ENCODE measurements at regions not wholly inside any gene's neighbourhood (a gene's known extent, or its start where the extent isn't known, plus 50 kb on each side); places are given as distances from the start of the nearest gene placed in this dataset.
A peak's percentile ranks its signal among the peaks of the same experiment; 100 is the strongest.
"Not testable (repeated sequence)": the region's sequence is repeated elsewhere in the genome, so short reads cannot be mapped to it uniquely, and the experiment has no call there.

GRCh38 chr10:42281896-42282295 lies 356.5 kb downstream of the ZNF33B start:
- DNase-seq (ENCODE audit: low spot score in 2 of 2); H3K4me3 ChIP-seq; in situ Hi-C loops (cut with MboI; ENCODE audit: low sequenced_read_pairs); H3K9me3 ChIP-seq; H3K27me3 ChIP-seq (ENCODE audit: low read depth); H3K4me1 ChIP-seq; H3K36me3 ChIP-seq (replicated peaks): not testable (repeated sequence)

DNA sequence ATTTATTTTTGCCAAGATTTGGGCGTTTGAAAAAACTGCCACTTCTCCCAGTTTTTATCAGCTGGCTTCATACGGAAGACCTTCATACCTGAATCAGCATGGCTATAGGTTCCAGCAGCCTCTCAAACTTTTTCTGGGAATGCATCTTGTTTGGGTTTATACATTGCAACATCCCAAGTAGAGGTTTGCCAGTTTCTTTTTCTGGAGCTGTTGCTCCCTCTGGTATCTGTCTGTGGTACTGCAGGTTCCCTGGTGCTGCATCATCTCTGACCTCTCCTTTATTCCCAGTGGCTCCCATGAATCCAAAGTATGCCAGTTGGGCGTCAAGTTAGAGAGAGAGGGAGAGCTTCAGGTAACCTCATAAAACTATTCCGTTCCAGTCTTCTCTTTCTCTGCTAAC lies 368.6 kb downstream of the ZNF33B start:
- H3K27me3 ChIP-seq (ENCODE audit: low read depth); H3K4me3 ChIP-seq; DNase-seq (ENCODE audit: low spot score in 2 of 2); H3K4me1 ChIP-seq; in situ Hi-C loops (cut with MboI; ENCODE audit: low sequenced_read_pairs); H3K9me3 ChIP-seq; H3K36me3 ChIP-seq (replicated peaks): not testable (repeated sequence)

DNA sequence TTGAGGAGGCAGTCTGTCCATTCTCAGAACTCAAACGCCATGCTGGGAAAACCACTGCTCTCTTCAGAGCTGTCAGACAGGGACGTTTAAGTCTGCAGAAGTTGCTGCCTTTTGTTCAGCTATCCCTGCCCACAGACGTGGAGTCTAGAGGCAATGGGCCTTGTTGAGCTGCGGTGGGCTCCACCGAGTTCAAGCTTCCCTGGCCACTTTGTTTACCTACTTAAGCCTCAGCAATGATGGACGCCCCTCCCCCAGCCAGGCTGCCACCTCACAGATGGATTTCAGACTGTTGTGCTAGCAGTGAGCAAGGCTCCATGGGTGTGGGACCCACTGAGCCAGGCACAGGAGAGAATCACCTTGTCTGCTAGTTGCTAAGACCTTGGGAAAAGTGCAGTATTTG lies 375.1 kb downstream of the ZNF33B start:
- H3K36me3 ChIP-seq (replicated peaks); H3K27me3 ChIP-seq (ENCODE audit: low read depth); DNase-seq (ENCODE audit: low spot score in 2 of 2); H3K9me3 ChIP-seq; in situ Hi-C loops (cut with MboI; ENCODE audit: low sequenced_read_pairs); H3K4me1 ChIP-seq; H3K4me3 ChIP-seq: not testable (repeated sequence)

GRCh38 chr10:42243002-42243401 lies 395.4 kb downstream of the ZNF33B start:
- in situ Hi-C loops (cut with MboI; ENCODE audit: low sequenced_read_pairs); H3K9me3 ChIP-seq; H3K4me1 ChIP-seq; H3K36me3 ChIP-seq (replicated peaks); H3K4me3 ChIP-seq; DNase-seq (ENCODE audit: low spot score in 2 of 2); H3K27me3 ChIP-seq (ENCODE audit: low read depth): not testable (repeated sequence)

DNA sequence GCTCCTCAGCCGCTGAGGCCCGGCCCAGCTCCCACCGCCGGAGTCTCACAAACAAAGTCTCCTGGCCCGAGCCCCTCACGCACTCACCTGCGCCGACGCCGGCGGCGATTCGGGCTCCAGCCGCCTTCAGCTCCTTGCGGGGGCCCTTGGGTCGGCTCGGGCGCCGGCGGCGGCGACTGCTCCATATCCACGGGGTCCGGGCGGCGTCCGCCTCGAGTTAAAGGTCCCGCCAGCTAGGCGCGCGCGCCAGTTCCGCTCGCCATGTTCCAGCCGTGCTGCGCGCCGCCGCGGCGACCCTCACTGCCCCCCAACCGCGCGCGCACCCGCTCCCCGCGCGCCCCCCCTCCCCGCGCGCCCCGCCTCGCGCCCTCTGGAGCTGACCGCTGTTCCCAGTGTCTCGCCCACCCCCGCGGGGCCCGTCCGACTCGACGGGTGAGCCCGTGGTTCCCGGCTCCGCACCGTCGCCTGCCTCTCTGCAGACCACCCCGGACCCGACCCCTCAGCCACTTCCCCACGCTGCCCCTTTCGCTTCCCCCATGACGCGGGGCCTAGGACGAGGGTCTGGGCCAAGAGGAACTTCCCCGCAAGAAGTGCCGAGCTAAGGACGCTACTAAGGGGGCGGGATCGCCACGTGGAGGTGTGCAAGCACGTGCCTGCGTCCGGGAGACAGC lies 396.1 kb downstream of the ZNF33B start:
- H3K36me3 ChIP-seq (replicated peaks): no peaks in the 10 kb centered on the region
- no peak overlapping the region for H3K4me3 ChIP-seq
- no peaks in the 10 kb centered on the region for H3K27me3 ChIP-seq (ENCODE audit: low read depth)
- no peaks in the 10 kb centered on the region for H3K9me3 ChIP-seq
- in situ Hi-C loops (cut with MboI; ENCODE audit: low sequenced_read_pairs): no loop called here
- peak in 1 of 2 experiments; percentile 15 for DNase-seq (ENCODE audit: low spot score in 2 of 2)
- H3K4me1 ChIP-seq: no peaks in the 10 kb centered on the region

DNA sequence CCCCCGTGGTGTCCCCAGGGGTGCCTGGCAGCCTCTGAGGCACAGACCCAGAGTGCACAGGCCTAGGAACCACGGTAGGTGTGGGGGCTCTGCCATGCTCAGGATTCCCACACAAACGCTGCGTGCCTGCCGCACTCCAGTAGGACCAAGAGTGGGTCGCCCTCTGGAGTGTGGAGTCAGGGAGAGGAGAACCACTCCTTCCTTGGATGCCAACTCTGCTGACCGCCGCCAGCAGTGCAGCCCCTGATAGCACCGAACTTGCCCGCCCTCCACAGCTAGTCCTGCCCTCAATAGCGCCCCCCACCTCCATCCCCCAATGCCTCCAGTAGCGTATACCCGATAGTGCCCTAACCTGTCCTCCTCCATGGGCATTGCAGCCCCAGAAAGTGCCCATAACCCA lies 402.0 kb downstream of the ZNF33B start:
- H3K4me3 ChIP-seq; H3K27me3 ChIP-seq (ENCODE audit: low read depth); H3K36me3 ChIP-seq (replicated peaks); DNase-seq (ENCODE audit: low spot score in 2 of 2); H3K4me1 ChIP-seq; H3K9me3 ChIP-seq; in situ Hi-C loops (cut with MboI; ENCODE audit: low sequenced_read_pairs): not testable (repeated sequence)

GRCh38 chr10:42235736-42236135 lies 402.6 kb downstream of the ZNF33B start:
- H3K4me3 ChIP-seq; H3K27me3 ChIP-seq (ENCODE audit: low read depth); H3K36me3 ChIP-seq (replicated peaks); H3K9me3 ChIP-seq; DNase-seq (ENCODE audit: low spot score in 2 of 2); H3K4me1 ChIP-seq; in situ Hi-C loops (cut with MboI; ENCODE audit: low sequenced_read_pairs): not testable (repeated sequence)

GRCh38 chr10:42235241-42235640 lies 403.1 kb downstream of the ZNF33B start:
- H3K4me3 ChIP-seq; H3K36me3 ChIP-seq (replicated peaks); H3K9me3 ChIP-seq; in situ Hi-C loops (cut with MboI; ENCODE audit: low sequenced_read_pairs); H3K27me3 ChIP-seq (ENCODE audit: low read depth); DNase-seq (ENCODE audit: low spot score in 2 of 2); H3K4me1 ChIP-seq: not testable (repeated sequence)

- in situ Hi-C loops (cut with MboI; ENCODE audit: low sequenced_read_pairs); H3K9me3 ChIP-seq: not testable (repeated sequence)
These were observed 403.9 kb downstream of the ZNF33B start for GRCh38 chr10:42234506-42234905.

DNA sequence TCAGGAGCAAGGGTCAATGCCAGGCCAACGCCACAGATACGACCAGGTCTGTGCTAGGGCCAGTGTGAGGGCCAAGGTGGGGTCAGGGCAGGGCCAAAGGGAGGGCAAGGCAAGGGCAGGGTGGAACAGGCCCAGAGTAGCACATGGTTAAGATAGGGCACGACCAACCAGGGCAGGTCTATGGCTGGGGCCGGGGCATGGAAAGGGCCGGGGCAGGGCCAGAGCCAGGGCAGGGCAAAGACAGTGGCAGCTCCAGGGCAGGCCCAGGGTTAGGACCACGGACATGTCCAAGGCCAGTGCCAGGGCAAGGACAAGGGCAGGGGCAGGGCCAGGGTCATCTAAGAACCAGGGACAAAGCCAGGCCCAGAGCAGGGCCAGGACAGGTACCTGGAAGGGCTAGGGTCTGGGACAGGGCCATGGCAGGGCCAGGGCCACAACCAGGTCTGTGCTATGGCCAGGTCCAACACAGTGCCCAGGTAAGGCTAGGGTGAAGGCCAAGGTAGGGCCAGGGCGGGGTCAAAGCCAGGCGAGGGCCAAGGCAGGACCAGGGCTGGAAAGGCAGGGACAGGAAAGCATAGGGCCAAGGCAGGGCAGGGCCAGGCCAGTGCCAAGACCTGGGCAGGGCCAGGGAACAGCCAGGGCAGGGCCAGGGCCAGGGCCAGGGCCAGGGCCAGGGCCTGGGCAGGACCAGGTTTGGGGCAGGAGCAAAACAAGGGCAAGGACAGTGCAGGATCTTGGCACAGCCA lies 404.7 kb downstream of the ZNF33B start:
- H3K4me1 ChIP-seq; H3K27me3 ChIP-seq (ENCODE audit: low read depth); H3K9me3 ChIP-seq; H3K36me3 ChIP-seq (replicated peaks); H3K4me3 ChIP-seq; DNase-seq (ENCODE audit: low spot score in 2 of 2); in situ Hi-C loops (cut with MboI; ENCODE audit: low sequenced_read_pairs): not testable (repeated sequence)

More at GRCh38 chr10:42234506-42234905, 403.9 kb downstream of the ZNF33B start:
- DNase-seq (ENCODE audit: low spot score in 2 of 2); H3K27me3 ChIP-seq (ENCODE audit: low read depth); H3K4me1 ChIP-seq; H3K4me3 ChIP-seq; H3K36me3 ChIP-seq (replicated peaks): not testable (repeated sequence)

DNA sequence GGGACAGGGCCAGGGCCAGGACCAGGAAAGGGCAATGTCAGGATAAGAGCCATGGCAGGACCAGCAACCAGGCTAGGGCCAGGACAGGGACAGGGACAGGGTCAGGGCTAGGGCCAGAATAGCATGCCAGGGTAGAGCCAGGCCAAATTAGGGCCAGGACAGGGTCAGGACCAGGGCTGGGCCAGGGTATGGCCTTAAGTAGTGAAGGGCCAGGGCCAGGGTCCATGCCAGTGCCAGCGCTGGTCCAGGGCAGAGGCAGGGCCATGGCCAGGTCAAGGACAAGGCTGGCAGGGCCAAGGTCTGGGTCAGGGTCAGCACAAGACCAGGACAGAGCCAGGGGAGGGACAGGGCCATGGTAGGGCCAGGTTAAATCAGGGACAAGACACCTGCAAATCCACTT lies 405.4 kb downstream of the ZNF33B start:
- DNase-seq (ENCODE audit: low spot score in 2 of 2); in situ Hi-C loops (cut with MboI; ENCODE audit: low sequenced_read_pairs); H3K27me3 ChIP-seq (ENCODE audit: low read depth): not testable (repeated sequence)

GRCh38 chr10:42230812-42231211 lies 407.6 kb downstream of the ZNF33B start:
- H3K4me3 ChIP-seq; H3K4me1 ChIP-seq; H3K9me3 ChIP-seq; in situ Hi-C loops (cut with MboI; ENCODE audit: low sequenced_read_pairs); H3K36me3 ChIP-seq (replicated peaks); DNase-seq (ENCODE audit: low spot score in 2 of 2); H3K27me3 ChIP-seq (ENCODE audit: low read depth): not testable (repeated sequence)

More for the DNA sequence above, 405.4 kb downstream of the ZNF33B start:
- H3K36me3 ChIP-seq (replicated peaks); H3K4me3 ChIP-seq; H3K9me3 ChIP-seq; H3K4me1 ChIP-seq: not testable (repeated sequence)

DNA sequence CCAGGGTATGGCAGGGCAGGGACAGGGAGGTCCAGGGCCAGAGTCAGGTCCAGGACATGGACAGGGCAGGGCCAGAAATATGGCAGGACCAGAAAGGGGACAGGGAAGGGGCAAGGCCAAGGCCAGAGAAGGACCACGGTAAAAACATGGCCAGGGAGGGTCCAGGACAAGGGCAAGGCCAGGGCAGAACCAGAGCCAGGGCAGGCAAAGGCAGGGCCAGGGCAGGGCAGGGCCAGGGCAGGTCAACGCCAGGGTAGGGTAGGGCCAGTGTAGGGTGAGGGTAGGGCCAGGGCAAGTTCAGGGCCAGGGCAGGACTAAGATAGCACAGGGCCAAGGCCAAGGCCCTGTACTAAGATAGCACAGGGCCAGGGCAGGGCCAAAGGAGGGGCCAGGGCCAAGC lies 408.3 kb downstream of the ZNF33B start:
- H3K27me3 ChIP-seq (ENCODE audit: low read depth); H3K4me3 ChIP-seq; H3K4me1 ChIP-seq; H3K9me3 ChIP-seq; in situ Hi-C loops (cut with MboI; ENCODE audit: low sequenced_read_pairs); DNase-seq (ENCODE audit: low spot score in 2 of 2); H3K36me3 ChIP-seq (replicated peaks): not testable (repeated sequence)

DNA sequence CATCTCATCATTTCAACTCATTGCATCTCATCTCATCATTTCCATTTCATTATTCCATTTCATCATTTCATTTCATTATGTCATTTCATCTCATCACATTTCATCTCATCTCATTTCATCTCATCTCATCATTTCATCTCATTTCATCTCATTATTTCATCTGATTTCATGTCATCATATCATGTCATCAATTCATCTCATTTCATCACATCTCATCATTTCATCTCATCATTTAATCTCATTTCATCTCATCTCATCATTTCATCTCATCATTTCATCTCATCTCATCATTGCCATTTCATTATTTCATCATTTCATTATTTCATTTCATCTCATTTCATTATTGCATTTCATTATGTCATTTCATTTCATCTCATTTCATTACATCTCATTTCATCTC lies 410.5 kb downstream of the ZNF33B start:
- DNase-seq (ENCODE audit: low spot score in 2 of 2); H3K4me3 ChIP-seq; in situ Hi-C loops (cut with MboI; ENCODE audit: low sequenced_read_pairs); H3K4me1 ChIP-seq; H3K9me3 ChIP-seq; H3K36me3 ChIP-seq (replicated peaks); H3K27me3 ChIP-seq (ENCODE audit: low read depth): not testable (repeated sequence)
